Brain microvascular endothelial cell (primary cell): ENCODE measurements at regions not wholly inside any gene's neighbourhood (a gene's known extent, or its start where the extent isn't known, plus 50 kb on each side); places are given as distances from the start of the nearest gene placed in this dataset.

Experiments used
- DNase-seq: peaks from one replicate; pipeline ENCODE4 v3.0.0-alpha.2; 2020
- H3K27ac ChIP-seq: fragments of 250-450 bp; sonication (Bioruptor Pico); 2 replicates; pipeline ENCODE4 v1.5.1; 2020; ENCODE audit warnings: mild to moderate bottlenecking, moderate library complexity
- H3K27me3 ChIP-seq: fragments of 250-450 bp; sonication (Bioruptor Pico); replicated peaks from 2 replicates; pipeline ENCODE4 v1.5.1; 2020; ENCODE audit warnings: mild to moderate bottlenecking
- H3K36me3 ChIP-seq: fragments of 250-450 bp; sonication (Bioruptor Pico); replicated peaks from 2 replicates; pipeline ENCODE4 v1.5.1; 2020; ENCODE audit warnings: mild to moderate bottlenecking
- H3K4me3 ChIP-seq: 2 replicates; pipeline ENCODE4 v1.5.1; 2011; ENCODE audit warnings: low read depth, mild to moderate bottlenecking, control low read depth, low read length, moderate library complexity
- CTCF ChIP-seq: IDR thresholded peaks from 2 replicates; pipeline ENCODE4 v1.5.1; 2011; ENCODE audit warnings: low read depth, mild to moderate bottlenecking, moderate library complexity, low read length, control low read depth, inconsistent platforms; ENCODE audit errors: missing control alignments
- in situ Hi-C: cut with HindIII; loops from 2 replicates; pipeline ENCODE4 v1.10.0; 2017; ENCODE audit warnings: low sequenced_read_pairs, low pct_ligation_motif_present

- Histone ChIP-seq H3K27me3 (no peaks in the 10 kb centered on the region), H3K27ac (no peak overlapping the region), H3K4me3 (no peak overlapping the region), H3K36me3 (no peaks in the 10 kb centered on the region)
- in situ Hi-C loops, result no loop called here
- DNase-seq, result no peak
- TF ChIP-seq CTCF, result no peak
Measured at GRCh38 chr3:148528024-148528423, 169.7 kb upstream of the AGTR1 start.

- Histone ChIP-seq H3K27ac (no peak overlapping the region), H3K36me3 (no peaks in the 10 kb centered on the region), H3K4me3 (no peak overlapping the region), H3K27me3 (no peaks in the 10 kb centered on the region)
- no peak for DNase-seq
- no peak for TF ChIP-seq CTCF
- in situ Hi-C loops, result no loop called here
Measured at GRCh38 chr3:148531836-148532235, 165.9 kb upstream of the AGTR1 start.

GRCh38 chr3:148532326-148532725 is 165.4 kb upstream of the AGTR1 start:
- peak; percentile 50 for DNase-seq

GRCh38 chr3:148532774-148533173 is 164.9 kb upstream of the AGTR1 start:
- no peak for DNase-seq
- TF ChIP-seq CTCF, result no peak
- Histone ChIP-seq H3K27ac (no peak overlapping the region), H3K4me3 (no peak overlapping the region), H3K36me3 (no peaks in the 10 kb centered on the region), H3K27me3 (no peaks in the 10 kb centered on the region)
- in situ Hi-C loops, result no loop called here

More at GRCh38 chr3:148532326-148532725, 165.4 kb upstream of the AGTR1 start:
- in situ Hi-C loops, result no loop called here
- no peak overlapping the region for H3K27ac ChIP-seq
- no peaks in the 10 kb centered on the region for H3K36me3 ChIP-seq
- no peak overlapping the region for H3K4me3 ChIP-seq
- H3K27me3 ChIP-seq, result no peaks in the 10 kb centered on the region
- no peak for TF ChIP-seq CTCF

- Histone ChIP-seq H3K4me3 (no peak overlapping the region), H3K27ac (no peak overlapping the region), H3K36me3 (no peaks in the 10 kb centered on the region), H3K27me3 (no peaks in the 10 kb centered on the region)
- TF ChIP-seq CTCF, result no peak
- in situ Hi-C loops, result no loop called here
- no peak for DNase-seq
Measured at GRCh38 chr3:148534089-148534988, 163.4 kb upstream of the AGTR1 start.

- TF ChIP-seq CTCF, result no peak
- in situ Hi-C loops, result no loop called here
- H3K4me3 ChIP-seq, result no peak overlapping the region
- H3K36me3 ChIP-seq, result no peaks in the 10 kb centered on the region
- DNase-seq, result no peak
- H3K27me3 ChIP-seq, result no peaks in the 10 kb centered on the region
- no peak overlapping the region for H3K27ac ChIP-seq
Measured at GRCh38 chr3:148535001-148535400, 162.7 kb upstream of the AGTR1 start.
